ENCODE measurements at regions not wholly inside any gene's neighbourhood (a gene's known extent, or its start where the extent isn't known, plus 50 kb on each side); places are given as distances from the start of the nearest gene placed in this dataset.

GRCh38 chr10:130982802-130983201 is 328.7 kb downstream of the TCERG1L start:
- DNase-seq (no peak), ATAC-seq (no peak)
- Histone ChIP-seq H3K9me3 (no peaks in the 10 kb centered on the region), H3K27ac (no peak overlapping the region), H3K36me3 (no peaks in the 10 kb centered on the region), H3K27me3 (no peaks in the 10 kb centered on the region), H3K4me3 (no peak overlapping the region), H3K4me1 (no peaks in the 10 kb centered on the region)
- intact Hi-C loops (cut with DNase I) = no loop called here
- 93% methylated on average over 1 of the region's 1 CpG for WGBS (ENCODE audit: insufficient coverage, low coverage, low lambda C conversion rate, missing lambda C conversion rate)
- TF ChIP-seq POLR2A (IDR thresholded peaks at IDR 0.05) (no peak), CTCF (IDR thresholded peaks at IDR 0.05) (no peak)

- 36% methylated on average over 2 of the region's 2 CpGs for WGBS (ENCODE audit: insufficient coverage, low coverage, low lambda C conversion rate, missing lambda C conversion rate)
Observed at GRCh38 chr10:130983749-130984148, 327.8 kb downstream of the TCERG1L start.

GRCh38 chr10:130984686-130985085 is 326.8 kb downstream of the TCERG1L start:
- no peak overlapping the region for H3K4me3 ChIP-seq
- no peaks in the 10 kb centered on the region for H3K9me3 ChIP-seq
- no peaks in the 10 kb centered on the region for H3K4me1 ChIP-seq
- H3K27me3 ChIP-seq = no peaks in the 10 kb centered on the region
- TF ChIP-seq CTCF (IDR thresholded peaks at IDR 0.05) = no peak
- TF ChIP-seq POLR2A (IDR thresholded peaks at IDR 0.05) = no peak
- intact Hi-C loops (cut with DNase I) = no loop called here
- H3K36me3 ChIP-seq = no peaks in the 10 kb centered on the region
- ATAC-seq (no peak), DNase-seq (no peak)
- WGBS (ENCODE audit: insufficient coverage, low coverage, low lambda C conversion rate, missing lambda C conversion rate) = no CpG with 5 or more reads among the region's 3 CpGs
- H3K27ac ChIP-seq = no peak overlapping the region

More at GRCh38 chr10:130983749-130984148, 327.8 kb downstream of the TCERG1L start:
- H3K4me1 ChIP-seq = no peaks in the 10 kb centered on the region
- no peak for TF ChIP-seq POLR2A (IDR thresholded peaks at IDR 0.05)
- TF ChIP-seq CTCF (IDR thresholded peaks at IDR 0.05) = no peak
- ATAC-seq (no peak), DNase-seq (no peak)
- no peaks in the 10 kb centered on the region for H3K27me3 ChIP-seq
- no peak overlapping the region for H3K27ac ChIP-seq
- intact Hi-C loops (cut with DNase I) = no loop called here
- H3K4me3 ChIP-seq = no peak overlapping the region
- no peaks in the 10 kb centered on the region for H3K9me3 ChIP-seq
- H3K36me3 ChIP-seq = no peaks in the 10 kb centered on the region

GRCh38 chr10:130985158-130985753 is 326.3 kb downstream of the TCERG1L start:
- Histone ChIP-seq H3K9me3 (no peaks in the 10 kb centered on the region), H3K4me3 (no peak overlapping the region), H3K4me1 (no peaks in the 10 kb centered on the region), H3K36me3 (no peaks in the 10 kb centered on the region), H3K27ac (no peak overlapping the region), H3K27me3 (no peaks in the 10 kb centered on the region)
- DNase-seq (no peak), ATAC-seq (no peak)
- 62% methylated on average over 10 of the region's 16 CpGs for WGBS (ENCODE audit: insufficient coverage, low coverage, low lambda C conversion rate, missing lambda C conversion rate)
- intact Hi-C loops (cut with DNase I) = no loop called here
- TF ChIP-seq CTCF (IDR thresholded peaks at IDR 0.05) (no peak), POLR2A (IDR thresholded peaks at IDR 0.05) (no peak)

- Histone ChIP-seq H3K4me3 (no peak overlapping the region), H3K36me3 (no peaks in the 10 kb centered on the region), H3K27me3 (no peaks in the 10 kb centered on the region), H3K27ac (no peak overlapping the region), H3K9me3 (no peaks in the 10 kb centered on the region), H3K4me1 (no peaks in the 10 kb centered on the region)
- TF ChIP-seq CTCF (IDR thresholded peaks at IDR 0.05) (no peak), POLR2A (IDR thresholded peaks at IDR 0.05) (no peak)
- intact Hi-C loops (cut with DNase I) = no loop called here
- DNase-seq = no peak
- ATAC-seq = no peak
- WGBS (ENCODE audit: insufficient coverage, low coverage, low lambda C conversion rate, missing lambda C conversion rate) = no CpG with 5 or more reads among the region's 4 CpGs
Observed at GRCh38 chr10:130986846-130987245, 324.7 kb downstream of the TCERG1L start.

Measured in right lobe of liver (tissue), 6 donors.